ENCODE measurements at regions not wholly inside any gene's neighbourhood (a gene's known extent, or its start where the extent isn't known, plus 50 kb on each side); places are given as distances from the start of the nearest gene placed in this dataset.

- no peak overlapping the region for H2BK5ac ChIP-seq (ENCODE audit: insufficient read length, low read length)
- WGBS (ENCODE audit: extremely low coverage, insufficient read length, low lambda C conversion rate) = no CpG with 5 or more reads among the region's 6 CpGs
These were observed 175.4 kb downstream of the DLEU7 start for GRCh38 chr13:50668049-50668448.

More at GRCh38 chr13:50668049-50668448, 175.4 kb downstream of the DLEU7 start:
- Histone ChIP-seq H2AK5ac (ENCODE audit: insufficient read length, low read length) (no peak overlapping the region), H3K14ac (ENCODE audit: insufficient read depth, low read length) (no peak overlapping the region), H4K91ac (ENCODE audit: insufficient read length, low read depth, low read length) (no peak overlapping the region), H4K8ac (replicated peaks; ENCODE audit: insufficient read length, low read depth, low read length) (no peak overlapping the region), H2BK20ac (ENCODE audit: low read depth, low read length, poor library complexity, severe bottlenecking) (no peak overlapping the region), H3K9me3 (ENCODE audit: control insufficient read depth, low read depth, low read length) (no peaks in the 10 kb centered on the region), H2BK12ac (ENCODE audit: insufficient read length, low read depth, low read length) (no peak overlapping the region), H3K56ac (ENCODE audit: insufficient read length, low read depth, low read length) (no peak overlapping the region), H3K79me1 (ENCODE audit: insufficient read depth, low read depth, low read length, poor library complexity, severe bottlenecking) (no peaks in the 10 kb centered on the region), H2BK120ac (ENCODE audit: low read depth, low read length, poor library complexity, severe bottlenecking) (no peak overlapping the region), H2AFZ (ENCODE audit: low read length) (no peak overlapping the region), H3K9ac (ENCODE audit: extremely low read depth, insufficient read length, low read length) (no peak overlapping the region), H3K23ac (ENCODE audit: insufficient read length, low read depth, low read length) (no peak overlapping the region), H3K27me3 (ENCODE audit: insufficient read depth, low read length) (no peaks in the 10 kb centered on the region), H3K23me2 (ENCODE audit: insufficient read length, low read depth, low read length, poor library complexity, severe bottlenecking) (peaks cover 2% of the 10 kb centered on the region), H3K4me1 (ENCODE audit: insufficient read depth, low read length) (0 out of 2 replicates have a peak, but pooled peaks cover 4% of the 10 kb centered on the region), H3K27ac (ENCODE audit: insufficient read length, low read depth, low read length) (no peak overlapping the region), H3K18ac (ENCODE audit: insufficient read length, low read depth, low read length) (peak overlapping the region; percentile 38), H2BK15ac (ENCODE audit: low read depth, low read length) (no peak overlapping the region), H3K79me2 (ENCODE audit: insufficient read depth, low read length) (no peaks in the 10 kb centered on the region), H3K4ac (ENCODE audit: low read depth, low read length) (no peak overlapping the region), H3T11ph (ENCODE audit: low read length) (no peak overlapping the region), H4K20me1 (ENCODE audit: control insufficient read depth, insufficient read depth, insufficient read length) (no peaks in the 10 kb centered on the region), H4K5ac (ENCODE audit: insufficient read length, low read depth, low read length) (peak overlapping the region; percentile 65), H3K4me2 (ENCODE audit: insufficient read depth, insufficient read length, low read length) (no peak overlapping the region)
- peaks cover 4% of the 10 kb centered on the region in 2 experiments for H3K4me1 Mint-ChIP-seq
- H3K9me3 Mint-ChIP-seq = no peaks in the 10 kb centered on the region
- H3K27ac Mint-ChIP-seq = no peak overlapping the region
- DNase-seq = no peak
- no peak overlapping the region for H3K4me3 Mint-ChIP-seq
- H3K36me3 Mint-ChIP-seq (ENCODE audit: insufficient read depth in 1 of 3, low read depth in 3 of 3) = no peaks in the 10 kb centered on the region
- H3K27me3 Mint-ChIP-seq (ENCODE audit: low read depth) = no peaks in the 10 kb centered on the region
- no peak for TF ChIP-seq CTCF (conservative IDR thresholded peaks at IDR 0.05)

Data from H9 (cell line).